ENCODE measurements at regions not wholly inside any gene's neighbourhood (a gene's known extent, or its start where the extent isn't known, plus 50 kb on each side); places are given as distances from the start of the nearest gene placed in this dataset.

- ATAC-seq (no peak), DNase-seq (ENCODE audit: extremely low read depth in 1 of 4, low spot score in 3 of 4) (no peak), FAIRE-seq (no peak)
- Histone ChIP-seq H3K4me3 (no peak overlapping the region), H3K27me3 (ENCODE audit: control insufficient read depth in 2 of 2, insufficient read depth in 2 of 2, low read length in 2 of 2) (peaks cover 13 to 41% of the 10 kb centered on the region in 2 experiments; a peak in 3 of 5 replicates), H3K27ac (ENCODE audit: extremely low read depth, low read depth, low read length) (no peak overlapping the region), H3K9me3 (replicated peaks; ENCODE audit: control insufficient read depth, insufficient read depth, low read depth, low read length) (no peaks in the 10 kb centered on the region), H3K4me1 (replicated peaks in 1 of 2; ENCODE audit: control insufficient read depth in 2 of 2, insufficient read depth in 2 of 2, low read length in 2 of 2) (no peaks in the 10 kb centered on the region), H3K36me3 (ENCODE audit: control insufficient read depth, insufficient read depth, low read length) (no peaks in the 10 kb centered on the region), H3K4me2 (ENCODE audit: insufficient read depth, low read length) (no peak overlapping the region), H3K9me1 (ENCODE audit: control insufficient read depth, insufficient read depth, low read length) (no peaks in the 10 kb centered on the region), H3K79me2 (ENCODE audit: control insufficient read depth, insufficient read depth, low read length) (no peaks in the 10 kb centered on the region), H2AFZ (ENCODE audit: low read depth, low read length) (no peak overlapping the region), H3K9ac (ENCODE audit: insufficient read depth in 1 of 2, low read depth in 2 of 2, low read length in 2 of 2) (no peak overlapping the region), H4K20me1 (replicated peaks; ENCODE audit: control insufficient read depth, insufficient read depth, low read length) (peaks cover 5% of the 10 kb centered on the region; the same call in 1 of the 2 replicates)
- 3% methylated on average over 16 of the region's 16 CpGs for WGBS (ENCODE audit: insufficient coverage, low coverage, missing lambda C conversion rate)
- intact Hi-C loops (cut with micrococcal nuclease) (no loop called here), in situ Hi-C loops (cut with MboI) (no loop called here)
- ChIA-PET POLR2A (interaction anchor here (0.6 to 0.9 kb wide), 4 partner anchors 10 to 152 kb away, joined by 3 to 5 read pairs (median 3); no protein-coding TSS in a partner anchor), CTCF (ENCODE audit: low intra/inter-chr PET ratio) (no interaction called here)
- no TSS peak for BruUV-seq (replicated peaks)
- peak; percentile 50 for TF ChIP-seq RBM25 (IDR thresholded peaks at IDR 0.05; ENCODE audit: low read depth, low read length, severe bottlenecking)
- TF ChIP-seq CUX1 (CRISPR knock-in tag; IDR thresholded peaks at IDR 0.05) = no peak
- peak; percentile 99 for TF ChIP-seq ZNF134 (CRISPR knock-in tag; conservative IDR thresholded peaks at IDR 0.05)
These were observed 215.5 kb upstream of the RPL38 start for GRCh38 chr17:73987845-73988509.
